Esophagus muscularis mucosa (tissue), 4 donors: ENCODE measurements at regions not wholly inside any gene's neighbourhood (a gene's known extent, or its start where the extent isn't known, plus 50 kb on each side); places are given as distances from the start of the nearest gene placed in this dataset.

Experiments used
- CTCF ChIP-seq, 3 experiments: fragments of 200-600 bp in 2 of 3; fragments of 450-650 bp in 1 of 3; sonication (generic) in 2 of 3; IDR thresholded peaks; one replicate each; pipeline ENCODE4 v1.5.1; 2017 to 2019; ENCODE audit warnings: antibody characterized with exemption in 3 of 3, mild to moderate bottlenecking in 2 of 3, moderate library complexity in 1 of 3
- EP300 ChIP-seq: sonication (generic); formaldehyde crosslinking; IDR thresholded peaks from one replicate; pipeline ENCODE4 v1.6.1; 2017; ENCODE audit warnings: antibody characterized with exemption
- POLR2A ChIP-seq: fragments of 450-650 bp; IDR thresholded peaks from one replicate; pipeline ENCODE4 v1.6.1; 2017; ENCODE audit warnings: antibody characterized with exemption, moderate library complexity, mild to moderate bottlenecking, low read depth
- POLR2AphosphoS5 ChIP-seq, 2 donors: sonication (generic); formaldehyde crosslinking; IDR thresholded peaks; one replicate each; pipeline ENCODE4 v1.6.1; 2017; ENCODE audit warnings: antibody characterized with exemption in 2 of 2

- no peak for TF ChIP-seq CTCF (IDR thresholded peaks at IDR 0.05)
- TF ChIP-seq EP300, result no peak
- no peak for TF ChIP-seq POLR2A
- TF ChIP-seq POLR2AphosphoS5 (IDR thresholded peaks at IDR 0.05), result no peak
Observed at GRCh38 chr4:184329235-184329634, 111.6 kb upstream of the ENPP6 start.
